SK-N-SH treated with all-trans-retinoic acid at 6 μM for 48 hours (cell line): ENCODE measurements at regions not wholly inside any gene's neighbourhood (a gene's known extent, or its start where the extent isn't known, plus 50 kb on each side); places are given as distances from the start of the nearest gene placed in this dataset.

Experiments
- ARNTL ChIP-seq: fragments of 450-650 bp; formaldehyde crosslinking; IDR thresholded peaks from 2 replicates; pipeline ENCODE4 v1.5.0; 2020; ENCODE audit warnings: low read depth, mild to moderate bottlenecking, moderate library complexity, borderline replicate concordance
- CSDC2 ChIP-seq: fragments of 250-450 bp; sonication (Bioruptor Pico); IDR thresholded peaks from 2 replicates; pipeline ENCODE4 v1.5.0; 2020; ENCODE audit warnings: mild to moderate bottlenecking, moderate library complexity
- CSRNP3 ChIP-seq: fragments of 250-450 bp; sonication (Bioruptor Pico); IDR thresholded peaks from 2 replicates; pipeline ENCODE4 v1.5.1; 2021; ENCODE audit warnings: mild to moderate bottlenecking, moderate library complexity
- OSR1 ChIP-seq: fragments of 250-450 bp; sonication (Bioruptor Pico); IDR thresholded peaks from 2 replicates; pipeline ENCODE4 v1.8.0; 2022; ENCODE audit warnings: moderate library complexity, mild to moderate bottlenecking, inconsistent platforms
- PATZ1 ChIP-seq: fragments of 250-450 bp; sonication (Bioruptor Pico); IDR thresholded peaks from 2 replicates; pipeline ENCODE4 v1.8.0; 2020; ENCODE audit warnings: mild to moderate bottlenecking, moderate library complexity, borderline replicate concordance
- POU6F1 ChIP-seq: fragments of 250-450 bp; sonication (Bioruptor Pico); IDR thresholded peaks from 2 replicates; pipeline ENCODE4 v1.8.0; 2021; ENCODE audit warnings: low read depth, mild to moderate bottlenecking, moderate library complexity, borderline replicate concordance
- RARB ChIP-seq: fragments of 250-450 bp; sonication (Bioruptor Pico); IDR thresholded peaks from 2 replicates; pipeline ENCODE4 v1.8.0; 2021; ENCODE audit warnings: mild to moderate bottlenecking, moderate library complexity
- TCF4 ChIP-seq: fragments of 250-450 bp; sonication (Bioruptor Pico); IDR thresholded peaks from 2 replicates; pipeline ENCODE4 v1.8.0; 2021; ENCODE audit warnings: mild to moderate bottlenecking, moderate library complexity, borderline replicate concordance
- TOX ChIP-seq: fragments of 250-450 bp; sonication (Bioruptor Pico); IDR thresholded peaks from 2 replicates; pipeline ENCODE4 v1.8.0; 2021; ENCODE audit warnings: mild to moderate bottlenecking, moderate library complexity, borderline replicate concordance
- ZC3H10 ChIP-seq: fragments of 250-450 bp; sonication (Bioruptor Pico); IDR thresholded peaks from 2 replicates; pipeline ENCODE4 v1.5.1; 2021; ENCODE audit warnings: mild to moderate bottlenecking, moderate library complexity
- ZNF565 ChIP-seq: fragments of 450-650 bp; formaldehyde crosslinking; conservative IDR thresholded peaks from 2 replicates; pipeline ENCODE4 v1.5.0; 2020; ENCODE audit warnings: low read depth, mild to moderate bottlenecking, moderate library complexity

- TF ChIP-seq ARNTL (CRISPR knock-in tag) (no peak), CSDC2 (no peak), PATZ1 (CRISPR knock-in tag) (no peak), ZNF565 (CRISPR knock-in tag) (no peak), POU6F1 (CRISPR knock-in tag) (no peak), TOX (CRISPR knock-in tag) (no peak), OSR1 (no peak), CSRNP3 (no peak), RARB (CRISPR knock-in tag) (no peak), ZC3H10 (no peak), TCF4 (CRISPR knock-in tag) (no peak)
Measured at GRCh38 chr2:139918982-139919381, 1138.8 kb upstream of the NXPH2 start.
